HG02642 (cell line): ENCODE measurements at regions not wholly inside any gene's neighbourhood (a gene's known extent, or its start where the extent isn't known, plus 50 kb on each side); places are given as distances from the start of the nearest gene placed in this dataset.

ENCODE experiments used
- ATAC-seq: cut with Tn5 transposase; IDR thresholded peaks from one replicate; pipeline ENCODE4 v1.9.1; 2021; ENCODE audit warnings: mild to moderate bottlenecking; ENCODE audit not compliant: unreplicated experiment, poor library complexity

DNA sequence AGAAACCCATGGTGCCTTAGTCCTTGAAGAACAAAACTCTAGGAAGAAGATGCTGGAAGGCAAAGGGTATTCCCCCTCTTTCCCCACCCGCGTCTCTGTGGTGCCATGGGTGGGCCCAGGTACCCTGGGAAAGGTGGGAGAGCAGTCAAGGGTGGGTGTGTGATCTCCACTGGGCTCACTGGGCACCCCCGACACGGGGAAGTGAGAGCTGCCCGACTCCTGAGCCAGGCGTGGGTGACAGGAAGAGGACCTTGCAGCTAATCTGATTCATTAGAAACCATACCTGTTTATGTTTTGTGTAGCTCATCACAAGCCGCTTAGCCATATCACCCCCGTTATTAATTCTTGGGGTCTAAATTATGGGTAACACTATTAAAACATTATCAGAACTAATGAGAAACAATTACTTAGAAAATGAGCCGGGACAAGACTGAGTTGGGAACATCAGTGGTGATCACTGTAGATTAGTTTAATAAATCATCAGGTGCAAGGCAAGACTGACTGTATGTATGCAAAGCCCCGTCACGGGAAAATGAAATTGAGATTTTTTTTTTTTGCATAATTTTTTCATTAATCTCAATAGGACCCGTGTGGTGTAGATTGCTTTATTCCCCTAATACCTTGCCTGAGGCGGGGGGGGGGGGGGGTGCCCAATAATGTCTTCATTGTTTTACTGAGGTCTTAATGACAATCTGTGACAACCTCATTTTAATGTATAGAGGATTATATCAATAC, 77.3 kb downstream of the ZIC5 start:
- ATAC-seq: no peak

DNA sequence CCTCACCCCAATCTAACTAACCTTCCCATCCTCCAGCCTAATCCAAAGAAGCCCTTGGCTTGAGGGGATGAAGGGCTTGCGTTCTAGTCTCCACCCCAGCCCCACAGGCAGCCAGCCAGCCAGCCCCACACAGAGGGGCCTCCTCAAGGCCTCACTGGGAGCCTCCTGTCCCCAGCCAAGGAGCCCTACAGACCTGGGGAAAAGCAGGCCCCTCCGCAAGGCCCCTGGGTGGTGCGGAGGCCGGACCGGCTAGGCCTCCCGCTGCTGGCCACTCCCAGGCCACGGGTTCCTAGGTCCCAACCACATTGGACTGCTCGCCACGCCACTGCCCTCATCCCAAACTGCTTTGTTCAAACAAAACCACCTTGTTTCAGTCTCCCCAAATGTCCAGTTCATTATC, 78.0 kb downstream of the ZIC5 start:
- ATAC-seq: no peak

DNA sequence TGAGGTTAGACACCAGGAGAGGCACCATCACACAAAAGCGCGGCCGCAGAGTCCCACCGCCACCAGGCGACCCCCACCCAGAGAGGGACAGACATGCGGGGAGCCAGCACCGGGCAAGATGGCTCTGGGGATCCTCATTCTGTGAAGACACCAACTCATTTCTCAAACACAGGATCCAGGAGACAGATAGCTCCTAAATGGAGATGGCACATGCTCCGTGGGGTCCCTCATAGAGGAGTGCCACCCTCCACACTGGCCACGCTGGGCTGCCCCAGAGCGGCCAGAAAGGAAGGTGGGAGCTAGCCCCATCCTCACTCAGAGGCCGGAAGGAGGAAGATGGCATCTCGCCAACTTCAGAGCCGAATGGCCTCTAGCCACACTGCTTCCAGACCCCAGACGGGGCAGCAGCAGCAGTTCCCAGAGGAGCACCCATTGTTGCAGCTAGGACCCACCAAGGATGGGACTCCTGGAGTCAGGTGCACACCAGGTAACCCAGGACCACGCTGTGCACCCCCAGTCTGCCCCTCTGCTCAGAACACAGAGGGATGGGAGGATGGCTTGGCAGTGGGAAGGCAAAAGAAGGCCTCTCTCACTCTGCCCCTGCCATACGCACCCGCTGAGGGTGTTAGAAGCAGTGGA, 78.6 kb downstream of the ZIC5 start:
- ATAC-seq: no peak

DNA sequence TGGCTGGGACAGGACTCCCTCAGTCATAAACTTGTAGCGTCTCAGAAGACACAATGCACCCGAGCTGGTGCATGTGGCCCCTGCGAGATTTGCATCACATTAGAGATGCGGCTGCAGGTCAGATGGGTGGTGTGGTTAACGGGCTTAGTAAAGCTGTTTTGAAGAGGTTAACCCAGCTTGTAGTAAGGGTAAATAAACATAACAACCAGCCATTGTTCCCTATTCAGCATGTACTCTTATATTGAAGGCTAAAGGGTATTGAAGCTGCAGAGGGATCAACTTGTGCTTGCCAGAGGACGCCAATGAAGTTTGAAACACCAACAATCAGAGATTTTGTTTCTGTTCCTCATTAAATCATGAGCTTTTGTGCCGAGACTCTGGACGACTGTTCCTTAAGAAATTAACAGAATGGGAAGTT, 79.4 kb downstream of the ZIC5 start:
- no peak for ATAC-seq

DNA sequence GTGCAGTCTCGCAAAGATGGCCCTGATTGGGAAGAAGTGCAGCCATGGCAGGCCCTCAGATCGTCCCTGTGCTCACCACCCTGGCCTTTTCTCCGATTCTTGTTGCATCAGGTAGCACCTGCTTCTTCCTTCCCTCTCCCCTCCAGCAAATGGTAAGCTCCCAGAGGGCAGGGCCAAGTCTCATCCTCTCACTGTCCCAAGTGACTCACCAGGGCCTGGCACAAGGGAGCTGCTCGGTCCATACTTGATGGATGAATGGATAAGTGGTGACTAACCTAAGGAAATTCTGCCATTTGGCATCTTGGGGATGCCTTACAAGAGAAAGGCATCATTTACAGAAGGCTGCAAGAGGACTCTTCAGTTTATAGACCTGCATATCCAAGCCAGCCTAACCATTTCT, 84.9 kb downstream of the ZIC5 start:
- no peak for ATAC-seq

DNA sequence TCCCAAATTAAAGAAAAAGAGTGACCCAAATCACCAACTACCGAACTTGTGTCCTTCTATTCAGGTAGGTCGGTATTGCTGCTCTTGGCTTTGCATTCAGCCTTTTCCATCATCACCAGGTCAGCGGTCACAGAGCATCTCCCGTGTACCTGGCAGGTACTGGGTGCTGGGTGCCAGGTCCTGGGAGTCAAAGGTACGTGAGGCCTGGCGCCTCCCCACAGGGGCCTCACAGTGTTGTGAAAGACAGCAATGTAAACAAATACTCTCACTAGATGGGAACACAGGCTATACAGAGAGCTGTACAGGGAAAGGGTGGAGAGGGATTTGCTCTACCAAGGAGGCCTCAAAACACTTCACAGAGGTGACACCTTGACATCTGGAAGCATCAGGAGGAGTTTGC, 86.7 kb downstream of the ZIC5 start:
- ATAC-seq: no peak

DNA sequence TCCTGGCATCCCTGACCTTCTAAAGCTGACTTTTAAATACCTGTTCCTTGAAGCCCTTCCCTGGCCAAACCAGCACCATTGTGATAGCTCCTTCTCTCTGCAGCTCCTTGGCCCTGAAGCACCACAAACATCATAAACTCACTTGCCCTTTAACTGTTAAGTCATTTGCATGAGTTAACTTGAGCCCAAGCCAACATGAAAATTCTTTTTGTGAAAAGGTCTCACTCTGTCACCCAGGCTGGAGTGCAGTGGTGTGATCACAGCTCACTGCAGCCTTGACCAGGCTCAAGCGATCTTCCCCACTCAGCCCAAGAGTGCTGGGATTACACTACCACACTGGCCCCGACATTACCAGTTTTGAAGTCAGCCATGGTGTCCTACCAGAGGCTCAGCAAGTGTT, 87.8 kb downstream of the ZIC5 start:
- no peak for ATAC-seq

DNA sequence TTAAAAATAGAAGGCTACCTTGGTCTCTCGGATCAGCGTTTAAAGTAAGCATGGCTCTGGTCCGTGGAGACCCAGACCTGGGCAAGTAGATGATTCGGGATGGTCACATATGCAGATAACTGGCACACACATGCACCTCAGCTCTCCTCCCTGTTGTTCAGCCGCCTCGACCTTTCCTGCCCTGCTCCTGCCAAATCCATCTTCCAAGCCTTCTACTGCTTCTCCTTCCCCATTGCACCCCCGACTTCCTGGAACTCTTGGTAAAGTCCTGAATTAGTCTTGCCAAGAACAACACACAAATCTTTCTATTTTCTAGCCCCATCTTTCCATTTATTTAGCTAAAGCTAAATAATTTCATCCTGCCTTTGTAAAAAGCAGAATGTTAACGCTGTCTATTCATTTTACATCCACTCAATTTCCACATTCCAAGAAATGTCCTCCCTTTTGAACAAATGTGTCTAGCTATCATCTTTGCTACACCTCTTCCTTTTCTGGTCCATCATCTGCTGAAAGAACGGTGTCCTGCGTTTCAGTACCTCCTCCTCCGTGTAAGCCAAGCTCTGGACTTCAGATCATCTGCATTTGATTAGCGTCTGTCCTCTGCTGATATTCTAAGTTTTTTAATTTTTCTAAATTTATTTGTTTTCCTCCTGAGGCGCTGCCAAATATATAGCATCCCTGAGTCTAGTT, 92.5 kb downstream of the ZIC5 start:
- ATAC-seq: no peak

DNA sequence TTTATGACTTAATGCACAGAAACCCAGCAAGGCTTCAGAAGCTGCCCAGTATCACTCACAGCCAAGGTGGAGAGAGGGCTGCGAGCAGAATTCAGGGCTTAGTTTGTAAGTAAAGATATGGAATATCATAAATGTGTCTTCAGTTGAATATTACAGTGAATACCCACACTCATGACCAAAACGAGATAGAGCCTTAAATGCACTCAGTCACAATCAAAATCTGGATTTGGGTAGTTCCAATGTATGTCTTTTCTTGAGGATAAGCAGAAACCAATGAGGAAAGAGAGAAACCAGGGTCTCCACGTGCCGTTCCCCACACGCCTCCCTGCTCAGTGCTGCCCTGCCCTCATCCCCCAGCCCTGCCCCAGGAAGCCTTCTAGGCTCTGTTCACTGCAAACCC, 94.9 kb downstream of the ZIC5 start:
- ATAC-seq: no peak

DNA sequence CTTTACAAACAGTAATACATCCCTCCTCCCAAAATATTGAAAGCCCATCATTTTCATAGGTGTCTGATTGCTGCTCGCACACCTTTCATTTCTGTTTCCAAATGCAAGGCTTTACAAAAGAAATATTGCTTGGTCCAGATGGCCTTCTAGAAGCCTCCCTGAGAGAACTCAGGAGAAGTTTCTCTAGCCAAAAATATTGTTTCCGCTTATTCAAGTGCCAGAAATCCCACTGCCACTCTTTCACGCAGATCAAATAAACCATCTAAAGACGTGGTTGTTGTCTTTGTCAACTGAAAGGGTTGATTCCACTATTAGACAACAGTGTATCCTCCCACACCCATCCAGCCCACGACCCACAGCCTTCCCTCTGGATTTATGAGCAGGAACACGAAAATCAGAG, 96.2 kb downstream of the ZIC5 start:
- no peak for ATAC-seq

DNA sequence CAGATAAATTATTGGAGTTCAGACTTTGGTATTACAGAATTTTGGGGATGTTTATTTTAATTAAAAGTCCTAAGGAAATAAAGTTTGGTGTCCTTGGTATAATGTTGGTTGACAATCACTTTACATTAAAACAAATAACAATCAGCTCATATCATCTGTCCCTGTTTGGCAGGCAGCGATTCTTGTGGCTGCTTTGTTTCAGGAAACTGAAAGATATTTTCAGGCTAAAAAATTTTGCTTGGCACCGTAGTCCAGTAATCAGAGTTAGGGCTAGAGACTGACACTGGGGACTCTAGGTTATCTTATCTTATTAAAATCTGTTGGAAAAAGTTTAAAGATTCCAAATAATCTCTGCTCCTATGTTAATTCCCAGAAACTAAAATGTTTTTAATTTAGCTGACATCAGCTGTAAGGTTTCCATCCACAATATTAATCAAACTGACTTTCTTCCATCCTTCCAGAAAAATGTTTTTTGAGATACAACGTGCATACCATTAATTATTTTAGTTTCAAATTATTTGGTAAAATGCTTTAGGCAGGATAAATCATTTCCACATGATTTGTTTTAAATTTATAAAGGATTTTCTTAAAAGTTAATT, 97.6 kb downstream of the ZIC5 start:
- ATAC-seq: no peak

DNA sequence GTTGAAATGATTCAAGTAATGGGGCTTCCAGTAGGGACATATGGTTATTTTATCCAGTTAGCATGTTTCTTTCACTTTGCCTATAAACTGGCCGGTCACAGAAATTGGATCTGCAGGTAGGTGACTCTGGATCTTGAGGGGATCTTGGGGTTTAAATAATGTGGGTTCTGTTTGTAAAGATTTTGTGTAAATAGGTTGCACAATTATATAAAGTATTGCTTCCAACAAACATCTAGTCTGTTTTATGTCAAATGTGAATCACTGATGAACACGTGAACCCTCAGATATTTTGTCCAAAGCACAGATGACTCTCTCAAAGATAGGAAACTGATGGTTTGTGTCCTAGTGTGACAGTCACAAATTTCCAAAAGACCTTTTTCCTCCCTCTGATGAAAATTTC, 98.4 kb downstream of the ZIC5 start:
- ATAC-seq: no peak

DNA sequence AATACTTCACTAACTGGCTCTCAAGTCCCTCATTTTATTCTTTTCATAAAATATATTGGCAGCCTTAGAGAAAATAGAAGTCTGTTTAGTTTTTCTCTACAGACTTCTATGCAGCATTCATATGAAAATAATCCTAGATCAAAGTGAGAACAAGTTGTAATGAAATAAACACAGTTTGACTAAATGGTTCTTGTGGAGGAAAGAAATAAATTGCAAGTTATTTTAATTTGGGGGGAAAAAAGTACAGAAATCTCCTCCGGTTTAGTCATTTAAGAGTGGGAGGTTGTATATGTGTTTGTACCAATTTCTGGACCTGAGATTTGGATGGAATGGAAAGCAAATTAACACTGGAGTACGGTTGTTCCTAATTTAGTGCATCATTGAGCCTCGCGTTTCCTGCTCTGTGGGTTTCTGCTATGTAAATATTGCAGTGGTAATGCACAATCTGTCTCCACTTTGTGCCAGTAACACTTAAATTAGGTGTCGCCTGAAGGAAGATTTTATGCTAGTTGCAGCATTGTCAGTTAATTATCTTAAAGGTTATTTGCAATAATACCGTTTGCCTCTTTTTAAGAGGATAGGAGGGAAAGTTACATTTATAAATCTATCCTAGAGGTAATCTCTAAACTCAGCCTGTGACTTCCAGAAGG, 100.2 kb downstream of the ZIC5 start:
- ATAC-seq: no peak

DNA sequence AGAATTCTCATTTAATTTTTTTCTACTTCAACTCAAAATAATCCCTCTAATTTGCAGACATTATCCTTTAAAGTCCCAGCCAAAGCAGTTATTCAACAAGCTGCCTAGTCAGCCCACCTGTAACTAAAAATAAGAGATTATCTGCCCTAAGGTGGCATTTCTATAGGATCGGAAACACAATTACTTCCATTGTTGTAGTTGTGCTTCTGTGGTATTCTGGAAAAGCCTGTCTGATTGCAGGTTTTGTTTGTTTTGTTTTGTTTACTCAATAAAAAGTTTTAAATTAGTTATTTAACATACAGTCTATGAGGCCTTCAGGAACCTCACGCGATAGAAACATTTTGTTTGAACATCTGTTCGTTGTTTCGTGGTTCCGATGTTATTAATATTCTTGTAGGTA, 101.0 kb downstream of the ZIC5 start:
- no peak for ATAC-seq

DNA sequence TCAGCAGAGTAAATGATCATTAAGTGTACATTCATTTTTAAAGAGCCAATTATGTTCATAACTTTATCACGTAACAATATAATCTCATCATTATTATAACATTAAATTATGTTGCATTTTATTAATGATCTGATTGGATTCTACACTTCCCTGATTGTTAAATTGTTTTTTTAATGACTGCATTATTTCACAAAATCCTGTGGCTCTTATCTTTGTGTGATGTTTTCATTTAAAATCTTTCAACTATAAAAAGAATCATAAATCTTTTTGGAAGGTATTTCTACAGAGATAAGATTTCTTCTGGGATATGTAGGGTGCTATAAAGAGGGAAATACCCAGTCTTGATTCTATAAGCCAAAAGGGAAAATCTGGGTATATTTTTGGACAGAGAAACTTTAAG, 101.7 kb downstream of the ZIC5 start:
- no peak for ATAC-seq

DNA sequence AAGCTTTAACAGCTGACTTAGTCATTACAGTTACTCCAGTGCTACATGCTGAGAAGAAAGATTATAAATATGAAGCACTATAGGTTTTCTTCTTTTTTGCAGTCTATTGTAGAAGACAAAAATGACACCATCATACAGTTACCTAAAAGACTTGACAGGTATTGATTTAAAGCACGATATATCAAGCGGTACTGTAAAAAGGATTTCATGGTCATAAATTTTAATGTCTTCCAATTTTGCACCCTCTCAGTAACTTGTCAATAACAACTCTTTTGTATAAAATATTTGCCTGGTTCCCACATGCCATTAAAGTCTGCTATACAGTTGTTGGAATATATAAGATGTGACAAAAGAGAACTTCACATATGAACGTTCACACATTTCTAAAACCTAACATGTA, 102.8 kb downstream of the ZIC5 start:
- ATAC-seq: no peak

DNA sequence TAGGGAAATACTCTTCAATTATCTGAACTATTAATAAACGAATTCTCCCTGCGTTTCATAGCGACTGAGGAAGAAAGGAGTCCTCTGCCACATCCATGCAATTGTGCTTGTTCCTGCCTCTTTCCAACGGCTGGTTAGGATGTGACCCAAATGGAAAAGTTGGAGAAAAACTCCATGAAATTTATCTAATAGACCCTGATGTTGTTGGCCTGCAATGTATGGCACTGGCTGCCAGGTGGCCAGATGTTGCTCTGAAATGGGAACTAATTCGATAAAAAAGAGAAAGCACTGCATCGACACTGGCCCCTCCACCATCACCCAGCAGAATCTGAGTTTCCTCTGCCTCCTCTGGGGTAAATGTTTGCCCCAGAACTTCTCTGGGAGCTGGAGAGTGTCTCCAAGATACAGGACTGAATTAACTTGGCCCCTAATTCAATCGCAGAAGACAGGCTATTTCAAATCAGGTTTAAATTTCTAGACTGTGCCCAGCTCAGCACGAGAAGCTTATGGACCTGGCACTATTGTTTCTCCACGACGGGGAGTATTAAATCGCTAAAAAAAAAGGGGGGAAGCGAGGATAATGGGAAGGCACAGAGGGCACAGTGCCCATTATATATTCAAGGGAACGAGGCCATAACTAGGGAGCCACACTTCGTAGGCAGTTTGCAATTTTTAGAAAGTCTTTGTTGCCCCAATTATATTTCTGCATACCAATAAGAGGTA, 103.9 kb downstream of the ZIC5 start:
- ATAC-seq: no peak

DNA sequence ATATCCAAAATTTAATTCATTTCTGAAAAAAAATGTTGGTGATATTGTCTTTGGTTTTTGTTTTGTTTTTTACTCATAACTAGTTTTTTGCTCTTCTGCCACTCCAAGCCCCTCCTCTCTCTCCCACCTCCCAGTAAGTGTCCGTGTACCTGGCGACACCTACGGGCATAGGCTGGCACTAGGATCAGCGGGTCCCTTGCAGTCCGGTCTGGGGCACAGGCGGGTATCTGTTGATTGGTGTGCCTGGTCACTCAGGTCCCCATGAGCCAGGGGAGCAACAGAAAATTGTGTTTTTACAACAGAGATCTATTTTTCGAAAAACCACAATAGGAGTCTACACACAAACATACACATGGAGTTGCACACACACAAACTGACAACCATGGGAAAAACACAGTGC, 104.8 kb downstream of the ZIC5 start:
- ATAC-seq: no peak

DNA sequence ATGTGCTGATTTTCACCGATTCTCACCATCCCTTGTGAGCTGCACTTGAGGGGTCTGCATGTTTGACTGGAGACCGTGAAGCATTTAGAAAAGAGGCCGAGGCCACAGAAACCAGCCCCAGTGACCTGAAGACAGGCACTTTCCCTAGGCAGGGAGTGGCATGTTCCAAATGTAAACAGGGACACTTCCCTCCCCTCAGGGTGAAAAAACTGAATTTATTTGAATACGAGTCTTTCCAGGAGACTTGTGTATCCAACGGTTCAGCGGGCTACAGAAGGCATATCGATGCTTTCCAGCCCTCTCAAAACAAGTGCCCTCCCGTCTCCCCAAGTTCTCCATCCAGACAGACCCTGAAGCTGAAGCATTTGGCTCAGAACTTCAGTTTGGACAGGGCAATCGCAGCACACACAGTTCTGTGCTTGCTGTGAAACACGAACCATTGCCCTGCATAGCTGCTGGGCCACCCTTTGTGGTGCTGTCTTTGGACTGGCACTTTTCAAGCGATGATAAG, 106.1 kb downstream of the ZIC5 start:
- no peak for ATAC-seq

DNA sequence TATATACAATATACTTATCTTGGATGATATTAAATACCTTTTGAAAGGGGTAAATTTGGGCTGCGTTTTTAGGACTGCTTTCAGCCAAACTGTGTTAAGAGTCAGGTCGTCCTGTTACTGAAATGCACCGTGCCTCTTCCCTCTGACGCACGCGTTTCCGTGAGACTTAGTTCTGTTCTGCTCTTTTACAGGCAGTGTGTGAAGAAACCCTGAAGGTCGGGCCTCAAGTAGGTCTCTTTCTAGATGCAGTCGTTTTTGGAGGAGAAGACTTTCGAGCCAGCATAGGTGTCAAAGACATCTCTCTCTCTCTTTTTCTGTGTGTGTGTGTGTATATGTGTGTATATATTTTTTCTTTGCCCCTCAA, 107.0 kb downstream of the ZIC5 start:
- no peak for ATAC-seq
